Kidney (tissue), 13 donors: ENCODE measurements at regions not wholly inside any gene's neighbourhood (a gene's known extent, or its start where the extent isn't known, plus 50 kb on each side); places are given as distances from the start of the nearest gene placed in this dataset.

ENCODE experiments used
- DNase-seq, 5 donors: peaks; one replicate each; pipeline ENCODE4 v3.0.0-alpha.2; 2013 to 2020
- FAIRE-seq: peaks from 2 replicates; lab custom pipeline; 2012; peaks lifted over from hg19 to GRCh38; lab: Jason Lieb, UNC
- H3K27ac ChIP-seq, 2 donors: one replicate each; pipeline ENCODE4 v1.7.0; 2013; ENCODE audit warnings: low read depth in 2 of 2, low read length in 2 of 2, inconsistent platforms in 1 of 2
- H3K27me3 ChIP-seq: one replicate; pipeline ENCODE4 v1.7.1; 2013; ENCODE audit warnings: low read length, inconsistent platforms; ENCODE audit not compliant: control insufficient read depth, insufficient read depth
- H3K36me3 ChIP-seq, 3 donors: one replicate each; pipeline versions ENCODE4 v1.7.0 to v1.7.1; 2013; ENCODE audit warnings: low read length in 3 of 3, control low read depth in 1 of 3, inconsistent platforms in 1 of 3; ENCODE audit not compliant: insufficient read depth in 3 of 3, control insufficient read depth in 2 of 3
- H3K4me1 ChIP-seq, 3 donors: one replicate each; pipeline versions ENCODE4 v1.7.0 to v1.7.1; 2013; ENCODE audit warnings: low read length in 3 of 3, inconsistent platforms in 1 of 3, low read depth in 1 of 3; ENCODE audit not compliant: control insufficient read depth in 2 of 3, insufficient read depth in 2 of 3
- H3K4me3 ChIP-seq, 3 donors: one replicate each; pipeline versions ENCODE4 v1.7.0 to v1.8.1; 2013; ENCODE audit warnings: low read length in 3 of 3, control low read depth in 1 of 3, inconsistent platforms in 1 of 3
- H3K9ac ChIP-seq, 3 donors: one replicate each; pipeline versions ENCODE4 v1.7.0 to v1.7.1; 2013; ENCODE audit warnings: low read length in 3 of 3, control low read depth in 1 of 3, inconsistent platforms in 1 of 3
- H3K9me3 ChIP-seq, 3 donors: one replicate each; pipeline versions ENCODE4 v1.7.0 to v1.7.1; 2013; ENCODE audit warnings: low read length in 3 of 3, control low read depth in 1 of 3, inconsistent platforms in 1 of 3; ENCODE audit not compliant: control insufficient read depth in 2 of 3, insufficient read depth in 1 of 3
- CTCF ChIP-seq: IDR thresholded peaks from 3 replicates; pipeline ENCODE4 v1.5.1; 2012; ENCODE audit warnings: mild to moderate bottlenecking, moderate library complexity, borderline replicate concordance; ENCODE audit not compliant: insufficient read depth; ENCODE audit errors: extremely low read depth
- intact Hi-C: fragments of 100-400 bp; cut with DNase I; formaldehyde crosslinking; loops from one replicate; pipeline ENCODE4 v1.11.1; 2022
- donor health status: control.
- donor health status: control.
- donor health status: control.
- donor health status: control.
- donor health status: control.
- donor health status: DM: yes; HTN: yes; CAD: no.
- donor health status: Normal renal cell carcinoma (clear cell type).

GRCh38 chr5:123855609-123856008 is 343.6 kb downstream of the CSNK1G3 start:
- H3K36me3 ChIP-seq: no peaks in the 10 kb centered on the region
- H3K4me1 ChIP-seq: no peaks in the 10 kb centered on the region
- no peak overlapping the region for H3K9ac ChIP-seq
- no peak for FAIRE-seq
- H3K4me3 ChIP-seq: no peak overlapping the region
- no peak for TF ChIP-seq CTCF
- intact Hi-C loops: no loop called here
- H3K9me3 ChIP-seq: no peaks in the 10 kb centered on the region
- no peaks in the 10 kb centered on the region for H3K27me3 ChIP-seq
- peak in 3 of 5 donors; percentile 47 to 72 (median 68) for DNase-seq
- H3K27ac ChIP-seq: no peak overlapping the region

- no peak overlapping the region for H3K27ac ChIP-seq
- TF ChIP-seq CTCF: no peak
- H3K27me3 ChIP-seq: no peaks in the 10 kb centered on the region
- intact Hi-C loops: no loop called here
- H3K4me3 ChIP-seq: no peak overlapping the region
- DNase-seq (no peak), FAIRE-seq (no peak)
- no peaks in the 10 kb centered on the region for H3K4me1 ChIP-seq
- H3K9me3 ChIP-seq: no peaks in the 10 kb centered on the region
- H3K36me3 ChIP-seq: no peaks in the 10 kb centered on the region
- H3K9ac ChIP-seq: no peak overlapping the region
Observed at GRCh38 chr5:123845356-123846100, 333.6 kb downstream of the CSNK1G3 start.

- FAIRE-seq: no peak
- Histone ChIP-seq H3K27ac (no peak overlapping the region), H3K4me1 (no peaks in the 10 kb centered on the region), H3K27me3 (no peaks in the 10 kb centered on the region), H3K9me3 (no peaks in the 10 kb centered on the region), H3K4me3 (no peak overlapping the region), H3K36me3 (no peaks in the 10 kb centered on the region), H3K9ac (no peak overlapping the region)
- no peak for DNase-seq
- intact Hi-C loops: no loop called here
- TF ChIP-seq CTCF: no peak
Observed at GRCh38 chr5:123844873-123845272, 332.9 kb downstream of the CSNK1G3 start.
